ENCODE measurements at regions not wholly inside any gene's neighbourhood (a gene's known extent, or its start where the extent isn't known, plus 50 kb on each side); places are given as distances from the start of the nearest gene placed in this dataset.

DNA sequence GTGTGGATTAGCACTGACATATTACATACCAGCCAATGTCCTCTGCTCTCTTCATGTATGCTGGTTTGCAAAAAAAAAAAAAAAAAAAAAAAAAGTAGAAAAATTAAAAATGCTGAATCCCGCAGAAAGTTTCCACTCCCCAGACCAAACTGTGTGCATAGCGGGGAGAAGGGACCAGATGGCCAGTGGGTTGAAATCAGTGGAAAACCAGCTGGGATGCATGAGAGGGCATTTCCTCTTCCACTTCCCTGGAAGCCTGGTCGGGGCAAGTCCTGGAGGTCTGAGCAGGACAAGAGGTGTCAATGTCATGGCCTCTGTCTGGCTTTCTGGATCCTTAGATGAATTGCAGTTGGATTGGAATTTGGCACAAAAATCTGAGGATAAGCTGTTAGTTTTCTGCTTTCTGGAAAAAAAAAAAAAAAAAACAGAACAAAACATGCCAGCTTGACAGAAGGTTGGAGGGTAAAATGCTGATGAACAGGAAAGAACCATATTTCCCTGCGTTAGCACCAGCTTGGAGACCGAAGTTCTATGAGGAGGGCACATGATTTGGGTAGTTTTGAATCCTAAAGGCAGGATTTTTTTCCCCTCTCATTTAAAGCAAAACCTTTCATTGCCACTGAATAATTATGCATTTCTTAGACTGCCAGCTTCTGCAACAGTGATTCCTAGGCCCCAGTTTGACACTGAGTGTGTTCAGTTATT is 941.5 kb upstream of the EEF2KMT start:
- no peaks in the 10 kb centered on the region for H3K27me3 Mint-ChIP-seq
- H3K4me1 Mint-ChIP-seq (ENCODE audit: unreplicated experiment), result no peaks in the 10 kb centered on the region
- H3K4me3 Mint-ChIP-seq, result no peak overlapping the region
- no peaks in the 10 kb centered on the region for H3K36me3 Mint-ChIP-seq
- no peak overlapping the region for H3K27ac Mint-ChIP-seq
- no peaks in the 10 kb centered on the region for H3K9me3 Mint-ChIP-seq
- no peak for DNase-seq (ENCODE audit: extremely low spot score, unreplicated experiment)
- TF ChIP-seq, protein P1, sequence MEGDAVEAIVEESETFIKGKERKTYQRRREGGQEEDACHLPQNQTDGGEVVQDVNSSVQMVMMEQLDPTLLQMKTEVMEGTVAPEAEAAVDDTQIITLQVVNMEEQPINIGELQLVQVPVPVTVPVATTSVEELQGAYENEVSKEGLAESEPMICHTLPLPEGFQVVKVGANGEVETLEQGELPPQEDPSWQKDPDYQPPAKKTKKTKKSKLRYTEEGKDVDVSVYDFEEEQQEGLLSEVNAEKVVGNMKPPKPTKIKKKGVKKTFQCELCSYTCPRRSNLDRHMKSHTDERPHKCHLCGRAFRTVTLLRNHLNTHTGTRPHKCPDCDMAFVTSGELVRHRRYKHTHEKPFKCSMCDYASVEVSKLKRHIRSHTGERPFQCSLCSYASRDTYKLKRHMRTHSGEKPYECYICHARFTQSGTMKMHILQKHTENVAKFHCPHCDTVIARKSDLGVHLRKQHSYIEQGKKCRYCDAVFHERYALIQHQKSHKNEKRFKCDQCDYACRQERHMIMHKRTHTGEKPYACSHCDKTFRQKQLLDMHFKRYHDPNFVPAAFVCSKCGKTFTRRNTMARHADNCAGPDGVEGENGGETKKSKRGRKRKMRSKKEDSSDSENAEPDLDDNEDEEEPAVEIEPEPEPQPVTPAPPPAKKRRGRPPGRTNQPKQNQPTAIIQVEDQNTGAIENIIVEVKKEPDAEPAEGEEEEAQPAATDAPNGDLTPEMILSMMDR (conservative IDR thresholded peaks at IDR 0.05), result no peak

DNA sequence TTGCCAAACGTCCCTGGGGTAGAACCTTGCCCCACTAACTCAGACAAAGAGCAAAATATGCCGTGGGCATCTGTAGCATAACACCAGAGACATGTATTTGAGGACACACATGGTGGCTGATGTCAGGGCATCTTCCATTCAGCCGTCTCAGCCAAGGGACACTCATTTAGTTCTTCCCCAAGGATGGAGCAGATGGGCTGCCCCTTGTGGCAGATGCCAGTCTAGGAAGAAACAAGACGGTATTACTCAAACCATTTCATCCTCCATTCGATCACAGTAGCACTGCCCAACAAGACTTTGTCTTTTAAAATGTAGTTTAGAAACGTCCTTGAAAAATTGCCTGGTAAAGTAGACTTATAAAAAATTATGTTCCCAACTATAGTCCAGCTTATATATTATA is 937.6 kb upstream of the EEF2KMT start:
- H3K27me3 Mint-ChIP-seq, result peaks cover 2% of the 10 kb centered on the region
- no peaks in the 10 kb centered on the region for H3K9me3 Mint-ChIP-seq
- DNase-seq (ENCODE audit: extremely low spot score, unreplicated experiment), result no peak
- TF ChIP-seq, protein P1 (conservative IDR thresholded peaks at IDR 0.05), result no peak
- H3K27ac Mint-ChIP-seq, result no peak overlapping the region
- H3K4me1 Mint-ChIP-seq (ENCODE audit: unreplicated experiment), result no peaks in the 10 kb centered on the region
- H3K36me3 Mint-ChIP-seq, result no peaks in the 10 kb centered on the region
- H3K4me3 Mint-ChIP-seq, result no peak overlapping the region

DNA sequence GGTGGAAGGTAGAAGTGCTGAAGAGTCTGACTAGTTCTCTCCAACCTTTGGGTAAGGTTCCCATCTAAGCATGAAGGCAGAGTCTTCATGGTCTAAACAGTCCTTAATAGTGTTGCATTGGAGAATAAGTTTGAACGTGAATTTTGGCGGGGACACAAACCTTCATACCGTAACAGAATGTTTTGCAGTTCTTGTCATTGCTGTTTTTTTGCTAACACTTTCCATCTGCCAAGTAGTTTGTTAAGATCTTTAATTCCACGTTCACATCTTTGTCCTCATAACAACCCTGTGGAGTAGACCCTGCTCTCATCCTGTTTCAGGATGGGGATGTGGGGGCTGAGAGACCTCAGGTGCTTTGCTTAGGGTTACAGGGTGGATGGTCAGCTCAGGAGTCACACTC is 936.9 kb upstream of the EEF2KMT start:
- Mint-ChIP-seq H3K27ac (no peak overlapping the region), H3K36me3 (no peaks in the 10 kb centered on the region), H3K4me1 (ENCODE audit: unreplicated experiment) (no peaks in the 10 kb centered on the region), H3K27me3 (peaks cover 2% of the 10 kb centered on the region), H3K9me3 (no peaks in the 10 kb centered on the region), H3K4me3 (no peak overlapping the region)
- TF ChIP-seq, protein P1 (conservative IDR thresholded peaks at IDR 0.05), result no peak
- DNase-seq (ENCODE audit: extremely low spot score, unreplicated experiment), result no peak

DNA sequence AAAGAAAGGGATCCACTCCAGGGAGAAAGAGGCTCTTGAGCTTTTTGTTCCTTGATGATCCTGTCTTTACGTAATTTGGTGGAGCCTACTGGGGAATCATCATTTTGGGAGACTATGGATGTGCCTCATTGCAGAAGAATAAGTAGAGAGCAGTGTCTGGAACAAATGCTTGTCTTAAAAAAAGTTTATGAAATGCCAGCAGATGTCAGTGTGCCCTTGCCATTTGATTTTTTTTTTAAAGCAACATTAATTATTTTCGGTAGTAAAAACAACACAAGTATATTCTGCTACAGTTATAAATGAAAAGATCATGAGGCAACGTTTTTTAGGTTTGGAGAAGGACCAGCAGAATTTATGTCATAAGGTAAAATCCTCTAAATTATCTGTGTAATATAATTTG is 934.8 kb upstream of the EEF2KMT start:
- H3K36me3 Mint-ChIP-seq, result no peaks in the 10 kb centered on the region
- H3K4me3 Mint-ChIP-seq, result no peak overlapping the region
- H3K27me3 Mint-ChIP-seq, result peaks cover 2% of the 10 kb centered on the region
- H3K27ac Mint-ChIP-seq, result no peak overlapping the region
- H3K9me3 Mint-ChIP-seq, result no peaks in the 10 kb centered on the region
- TF ChIP-seq, protein P1 (conservative IDR thresholded peaks at IDR 0.05), result peak; percentile 30
- H3K4me1 Mint-ChIP-seq (ENCODE audit: unreplicated experiment), result no peaks in the 10 kb centered on the region
- DNase-seq (ENCODE audit: extremely low spot score, unreplicated experiment), result no peak

DNA sequence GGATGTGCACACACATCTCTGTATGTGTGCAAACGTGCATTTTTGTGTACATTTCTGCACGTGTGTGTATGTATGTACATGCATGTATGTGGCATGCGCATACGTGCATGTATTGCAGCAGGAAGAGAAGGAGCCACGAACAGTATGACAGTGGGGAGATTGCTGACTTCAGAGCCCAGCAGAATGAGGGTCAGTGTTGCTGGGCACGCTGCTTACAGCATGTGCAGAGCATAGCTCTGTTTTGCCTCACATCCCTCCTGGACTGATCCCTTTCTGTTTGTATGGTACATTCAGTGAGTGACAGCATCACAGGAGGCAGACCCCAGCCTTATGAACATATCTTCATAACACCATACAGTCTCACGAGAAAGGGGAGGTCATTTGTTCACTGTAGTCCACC is 934.0 kb upstream of the EEF2KMT start:
- Mint-ChIP-seq H3K9me3 (no peaks in the 10 kb centered on the region), H3K27me3 (peaks cover 2% of the 10 kb centered on the region), H3K27ac (no peak overlapping the region), H3K4me3 (no peak overlapping the region), H3K36me3 (no peaks in the 10 kb centered on the region), H3K4me1 (ENCODE audit: unreplicated experiment) (no peaks in the 10 kb centered on the region)
- no peak for DNase-seq (ENCODE audit: extremely low spot score, unreplicated experiment)
- TF ChIP-seq, protein P1 (conservative IDR thresholded peaks at IDR 0.05), result no peak
